SKM-1 (cell line): ENCODE measurements at regions not wholly inside any gene's neighbourhood (a gene's known extent, or its start where the extent isn't known, plus 50 kb on each side); places are given as distances from the start of the nearest gene placed in this dataset.

Experiments
- DNase-seq: peaks from one replicate; lab custom pipeline; 2025; ENCODE audit not compliant: unreplicated experiment; lab: John Stamatoyannopoulos, UW

GRCh38 chr9:14560194-14560593 lies 133.0 kb downstream of the ZDHHC21 start:
- no peak for DNase-seq

- DNase-seq = no peak
These were observed 138.3 kb downstream of the ZDHHC21 start for GRCh38 chr9:14554886-14555285.

GRCh38 chr9:14547245-14548060 lies 145.8 kb downstream of the ZDHHC21 start:
- DNase-seq = no peak

GRCh38 chr9:14546693-14547092 lies 146.5 kb downstream of the ZDHHC21 start:
- DNase-seq = no peak

GRCh38 chr9:14542071-14542470 lies 151.2 kb downstream of the ZDHHC21 start:
- no peak for DNase-seq

- no peak for DNase-seq
These were observed 154.7 kb downstream of the ZDHHC21 start for GRCh38 chr9:14538526-14538925.

- no peak for DNase-seq
These were observed 157.9 kb downstream of the ZDHHC21 start for GRCh38 chr9:14535161-14535955.

- no peak for DNase-seq
These were observed 159.2 kb downstream of the ZDHHC21 start for GRCh38 chr9:14533867-14534640.

GRCh38 chr9:14532456-14533115 lies 160.6 kb downstream of the ZDHHC21 start:
- no peak for DNase-seq

GRCh38 chr9:14531341-14532269 lies 161.6 kb downstream of the ZDHHC21 start:
- DNase-seq = no peak

- no peak for DNase-seq
These were observed 162.4 kb downstream of the ZDHHC21 start for GRCh38 chr9:14530841-14531240.

- no peak for DNase-seq
These were observed 162.9 kb downstream of the ZDHHC21 start for GRCh38 chr9:14530366-14530765.

GRCh38 chr9:14529629-14530028 lies 163.6 kb downstream of the ZDHHC21 start:
- no peak for DNase-seq

- DNase-seq = no peak
These were observed 164.2 kb downstream of the ZDHHC21 start for GRCh38 chr9:14529054-14529453.

- DNase-seq = no peak
These were observed 166.7 kb downstream of the ZDHHC21 start for GRCh38 chr9:14526504-14526903.

- DNase-seq = no peak
These were observed 167.4 kb downstream of the ZDHHC21 start for GRCh38 chr9:14525856-14526255.

- DNase-seq = no peak
These were observed 168.2 kb downstream of the ZDHHC21 start for GRCh38 chr9:14524873-14525515.

GRCh38 chr9:14523545-14523944 lies 169.7 kb downstream of the ZDHHC21 start:
- DNase-seq = no peak

GRCh38 chr9:14522627-14523379 lies 170.4 kb downstream of the ZDHHC21 start:
- DNase-seq = no peak
